Breast epithelium (tissue), 4 donors: ENCODE measurements at regions not wholly inside any gene's neighbourhood (a gene's known extent, or its start where the extent isn't known, plus 50 kb on each side); places are given as distances from the start of the nearest gene placed in this dataset.
A peak's percentile ranks its signal among the peaks of the same experiment; 100 is the strongest.

Experiments
- DNase-seq, 2 donors: peaks; one replicate each; pipeline ENCODE4 v3.0.0-alpha.2; 2019; ENCODE audit warnings: low spot score in 2 of 2
- H3K27ac ChIP-seq, 2 donors: fragments of 200-600 bp; sonication (generic) in 1 of 2; one replicate each; pipeline ENCODE4 v1.5.1; 2016 to 2019; ENCODE audit warnings: mild to moderate bottlenecking in 1 of 2
- H3K27me3 ChIP-seq, 2 donors: fragments of 200-600 bp; sonication (generic) in 1 of 2; one replicate each; pipeline versions ENCODE4 v1.5.1 to v1.6.0; 2017 to 2019; ENCODE audit warnings: control low read depth in 1 of 2, mild to moderate bottlenecking in 1 of 2
- H3K36me3 ChIP-seq: fragments of 200-600 bp; one replicate; pipeline ENCODE4 v1.5.1; 2019
- H3K4me1 ChIP-seq, 2 donors: fragments of 200-600 bp; sonication (generic); one replicate each; pipeline ENCODE4 v1.5.1; 2016 to 2019; ENCODE audit warnings: control low read depth in 1 of 2
- H3K4me3 ChIP-seq, 3 donors: fragments of 200-600 bp; sonication (generic); 1 replicate in 2 of 3; 2 replicates in 1 of 3; pipeline ENCODE4 v1.5.1; 2016 to 2019; ENCODE audit warnings: mild to moderate bottlenecking in 3 of 3, moderate library complexity in 2 of 3
- H3K9me3 ChIP-seq, 2 donors: fragments of 200-600 bp; sonication (generic) in 1 of 2; one replicate each; pipeline ENCODE4 v1.5.1; 2016 to 2019; ENCODE audit warnings: control low read depth in 1 of 2
- CTCF ChIP-seq, 3 donors: fragments of 450-650 bp; IDR thresholded peaks; one replicate each; pipeline ENCODE4 v1.5.1; 2016 to 2017; ENCODE audit warnings: antibody characterized with exemption in 3 of 3, mild to moderate bottlenecking in 3 of 3, moderate library complexity in 3 of 3
- POLR2A ChIP-seq: fragments of 450-650 bp; IDR thresholded peaks from one replicate; pipeline ENCODE4 v1.6.1; 2016; ENCODE audit warnings: antibody characterized with exemption, mild to moderate bottlenecking, moderate library complexity
- POLR2AphosphoS5 ChIP-seq, 3 donors: sonication (generic); formaldehyde crosslinking; IDR thresholded peaks; one replicate each; pipeline ENCODE4 v1.6.1; 2017; ENCODE audit warnings: antibody characterized with exemption in 3 of 3
- intact Hi-C: fragments of 100-400 bp; cut with DNase I; formaldehyde crosslinking; loops from one replicate; pipeline ENCODE4 v1.15.1; 2023; ENCODE audit warnings: low total_unique reads

GRCh38 chr12:92553389-92553788, 149.4 kb upstream of the PLEKHG7 start:
- H3K4me3 ChIP-seq = no peak overlapping the region
- no peaks in the 10 kb centered on the region for H3K9me3 ChIP-seq
- intact Hi-C loops = loop anchor here (10.0 kb wide), 1 partner anchor 49 kb away; no protein-coding TSS in a partner anchor
- no peak for TF ChIP-seq POLR2A
- TF ChIP-seq POLR2AphosphoS5 (IDR thresholded peaks at IDR 0.05) = peak in 1 of 3 donors; percentile 32
- no peak for TF ChIP-seq CTCF (IDR thresholded peaks at IDR 0.05)
- H3K27me3 ChIP-seq = no peaks in the 10 kb centered on the region
- H3K4me1 ChIP-seq = peaks cover 0 to 7% of the 10 kb centered on the region in 2 donors
- DNase-seq = peak in 1 of 2 donors; percentile 42
- no peaks in the 10 kb centered on the region for H3K36me3 ChIP-seq
- peak overlapping the region; percentile 61 to 82 for H3K27ac ChIP-seq

GRCh38 chr12:92552412-92553108, 150.2 kb upstream of the PLEKHG7 start:
- Histone ChIP-seq H3K4me1 (peaks cover 0 to 7% of the 10 kb centered on the region in 2 donors), H3K27ac (peak overlapping the region; percentile 61 to 82), H3K4me3 (no peak overlapping the region), H3K27me3 (no peaks in the 10 kb centered on the region), H3K36me3 (no peaks in the 10 kb centered on the region), H3K9me3 (no peaks in the 10 kb centered on the region)
- intact Hi-C loops = loop anchor here (10.0 kb wide), 1 partner anchor 48 kb away; no protein-coding TSS in a partner anchor
- TF ChIP-seq POLR2A (no peak), CTCF (IDR thresholded peaks at IDR 0.05) (no peak), POLR2AphosphoS5 (IDR thresholded peaks at IDR 0.05) (no peak)
- no peak for DNase-seq

- intact Hi-C loops = loop anchor here (10.0 kb wide), 1 partner anchor 47 kb away; no protein-coding TSS in a partner anchor
- no peaks in the 10 kb centered on the region for H3K9me3 ChIP-seq
- TF ChIP-seq POLR2A (no peak), POLR2AphosphoS5 (IDR thresholded peaks at IDR 0.05) (no peak), CTCF (IDR thresholded peaks at IDR 0.05) (no peak)
- DNase-seq = no peak
- H3K36me3 ChIP-seq = no peaks in the 10 kb centered on the region
- H3K27me3 ChIP-seq = no peaks in the 10 kb centered on the region
- no peak overlapping the region for H3K4me3 ChIP-seq
- peaks cover 0 to 7% of the 10 kb centered on the region in 2 donors for H3K4me1 ChIP-seq
- H3K27ac ChIP-seq = peak overlapping the region in 1 of 2 donors; percentile 82
These were observed 150.9 kb upstream of the PLEKHG7 start for GRCh38 chr12:92551853-92552397.

GRCh38 chr12:92551210-92551609, 151.6 kb upstream of the PLEKHG7 start:
- H3K9me3 ChIP-seq = no peaks in the 10 kb centered on the region
- DNase-seq = no peak
- H3K27me3 ChIP-seq = no peaks in the 10 kb centered on the region
- intact Hi-C loops = loop anchor here (10.0 kb wide), 1 partner anchor 46 kb away; no protein-coding TSS in a partner anchor
- TF ChIP-seq CTCF (IDR thresholded peaks at IDR 0.05) (no peak), POLR2AphosphoS5 (IDR thresholded peaks at IDR 0.05) (no peak), POLR2A (no peak)
- H3K27ac ChIP-seq = no peak overlapping the region
- H3K36me3 ChIP-seq = no peaks in the 10 kb centered on the region
- peaks cover 0 to 7% of the 10 kb centered on the region in 2 donors for H3K4me1 ChIP-seq
- no peak overlapping the region for H3K4me3 ChIP-seq

GRCh38 chr12:92550661-92551060, 152.1 kb upstream of the PLEKHG7 start:
- H3K27ac ChIP-seq = no peak overlapping the region
- no peak for DNase-seq
- TF ChIP-seq POLR2AphosphoS5 (IDR thresholded peaks at IDR 0.05) (no peak), POLR2A (no peak), CTCF (IDR thresholded peaks at IDR 0.05) (no peak)
- no peaks in the 10 kb centered on the region for H3K27me3 ChIP-seq
- intact Hi-C loops = loop anchor here (10.0 kb wide), 1 partner anchor 46 kb away; no protein-coding TSS in a partner anchor
- H3K9me3 ChIP-seq = no peaks in the 10 kb centered on the region
- H3K36me3 ChIP-seq = no peaks in the 10 kb centered on the region
- H3K4me3 ChIP-seq = no peak overlapping the region
- H3K4me1 ChIP-seq = peaks cover 0 to 7% of the 10 kb centered on the region in 2 donors
